GM12878 (cell line): ENCODE measurements at regions not wholly inside any gene's neighbourhood (a gene's known extent, or its start where the extent isn't known, plus 50 kb on each side); places are given as distances from the start of the nearest gene placed in this dataset.

Source experiments
- ATAC-seq: fragments of 200-7000 bp; cut with Tn5 transposase; 3 replicates; pipeline ENCODE4 v1.9.1; 2020; ENCODE audit warnings: mild to moderate bottlenecking, moderate library complexity
- BruUV-seq: library from RNA; stranded (reverse); fragments of 400-500 nt; replicated peaks from 2 replicates; lab custom pipeline; 2021; lab: Mats Ljungman, UMichigan
- CTCF ChIA-PET: fragments of 300-600 bp; sonication (Branson Sonifier 250); formaldehyde crosslinking; extraction: SDS; loops from one replicate; lab custom pipeline; 2021; ENCODE audit warnings: inconsistent platforms; lab: Yijun Ruan, JAX
- POLR2A ChIA-PET: fragments of 350-600 bp; formaldehyde crosslinking; extraction: SDS; loops from one replicate; lab custom pipeline; 2021; ENCODE audit warnings: inconsistent platforms; lab: Charles Lee
- RAD21 ChIA-PET: fragments of 300-600 bp; sonication (Branson Sonifier 250); formaldehyde crosslinking; loops from one replicate; lab custom pipeline; 2023; ENCODE audit warnings: antibody characterized with exemption; ENCODE audit not compliant: unreplicated experiment; lab: Charles Lee
- SMC1A ChIA-PET: fragments of 300-600 bp; sonication (Branson Sonifier 250); formaldehyde crosslinking; loops from one replicate; lab custom pipeline; 2023; ENCODE audit not compliant: unreplicated experiment, uncharacterized antibody; lab: Charles Lee
- DNase-seq: peaks from one replicate; pipeline ENCODE4 v3.0.0-alpha.2; 2011; ENCODE audit warnings: low read depth, low spot score
- FAIRE-seq: peaks from 3 replicates; lab custom pipeline; 2011; peaks lifted over from hg19 to GRCh38; lab: Jason Lieb, UNC
- H2AFZ ChIP-seq: 2 replicates; pipeline ENCODE4 v1.6.0; 2011; ENCODE audit warnings: low read depth, low read length, control low read depth; ENCODE audit not compliant: control insufficient read depth
- H3K27ac ChIP-seq: 2 replicates; pipeline ENCODE4 v1.5.1; 2011; ENCODE audit warnings: control low read depth; ENCODE audit not compliant: control insufficient read depth, insufficient read depth
- H3K27me3 ChIP-seq, 2 experiments: replicated peaks in 1 of 2; 2 replicates each; pipeline versions ENCODE4 v1.6.0 to v1.6.1; 2011; ENCODE audit warnings: low read length in 1 of 2; ENCODE audit not compliant: control insufficient read depth in 2 of 2, insufficient read depth in 2 of 2
- H3K36me3 ChIP-seq, 2 experiments: 2 replicates each; pipeline ENCODE4 v1.5.1; 2011; ENCODE audit warnings: low read length in 1 of 2; ENCODE audit not compliant: control insufficient read depth in 2 of 2, insufficient read depth in 2 of 2
- H3K4me1 ChIP-seq: 2 replicates; pipeline ENCODE4 v1.6.1; 2011; ENCODE audit warnings: mild to moderate bottlenecking, low read length, moderate library complexity, mixed read lengths; ENCODE audit not compliant: control insufficient read depth, insufficient read depth
- H3K4me2 ChIP-seq: 2 replicates; pipeline ENCODE4 v1.6.0; 2011; ENCODE audit warnings: control low read depth; ENCODE audit not compliant: control insufficient read depth, insufficient read depth
- H3K4me3 ChIP-seq: fragments of 200-600 bp; sonication (generic); 2 replicates; pipeline ENCODE4 v1.5.1; 2016
- H3K79me2 ChIP-seq: 2 replicates; pipeline ENCODE4 v1.6.0; 2011; ENCODE audit warnings: low read length; ENCODE audit not compliant: control insufficient read depth, insufficient read depth
- H3K9ac ChIP-seq: 2 replicates; pipeline ENCODE4 v1.8.0; 2011; ENCODE audit warnings: low read length, control low read depth, mixed read lengths; ENCODE audit not compliant: control insufficient read depth, insufficient read depth
- H3K9me3 ChIP-seq: replicated peaks from 3 replicates; pipeline ENCODE4 v1.5.1; 2011; ENCODE audit warnings: mild to moderate bottlenecking, low read length; ENCODE audit not compliant: control insufficient read depth, insufficient read depth
- H4K20me1 ChIP-seq: 2 replicates; pipeline ENCODE4 v1.6.0; 2011; ENCODE audit not compliant: control insufficient read depth, insufficient read depth
- ASH2L ChIP-seq: fragments of 300-600, 200-600 bp; sonication (generic); IDR thresholded peaks from 2 replicates; pipeline ENCODE4 v1.6.1; 2017; ENCODE audit warnings: low read depth, mild to moderate bottlenecking, borderline replicate concordance
- BHLHE40 ChIP-seq, 2 experiments: fragments of 450-650 bp in 1 of 2; IDR thresholded peaks; 2 replicates each; pipeline ENCODE4 v1.6.1; 2011 to 2017; ENCODE audit warnings: low read depth in 2 of 2, borderline replicate concordance in 1 of 2, improper control_type of control experiment in 1 of 2, low read length in 1 of 2, mild to moderate bottlenecking in 1 of 2
- CHD1 ChIP-seq: IDR thresholded peaks from 2 replicates; pipeline ENCODE4 v1.6.1; 2012; ENCODE audit warnings: low read depth, low read length, improper control_type of control experiment
- DPF2 ChIP-seq: fragments of 450-650 bp; IDR thresholded peaks from 2 replicates; pipeline ENCODE4 v1.6.1; 2017; ENCODE audit warnings: mild to moderate bottlenecking
- ELK1 ChIP-seq: IDR thresholded peaks from 2 replicates; pipeline ENCODE4 v1.6.1; 2012; ENCODE audit warnings: low read depth, low read length, improper control_type of control experiment
- GABPA ChIP-seq: IDR thresholded peaks from 2 replicates; pipeline ENCODE4 v1.6.1; 2014; ENCODE audit warnings: antibody characterized with exemption, low read depth, mild to moderate bottlenecking, inconsistent platforms
- HSF1 ChIP-seq: fragments of 150-350 bp; IDR thresholded peaks from 2 replicates; pipeline ENCODE4 v1.6.1; 2014; ENCODE audit warnings: mild to moderate bottlenecking, low read depth, low read length
- MEF2A ChIP-seq: IDR thresholded peaks from 2 replicates; pipeline ENCODE4 v1.6.1; 2011; ENCODE audit warnings: low read depth, mild to moderate bottlenecking, low read length, moderate library complexity; ENCODE audit not compliant: insufficient read depth
- NFIC ChIP-seq: IDR thresholded peaks from 2 replicates; pipeline ENCODE4 v1.6.1; 2012; ENCODE audit warnings: low read depth, mild to moderate bottlenecking, inconsistent platforms, low read length, moderate library complexity
- SKIL ChIP-seq: fragments of 450-650 bp; IDR thresholded peaks from 2 replicates; pipeline ENCODE4 v1.6.1; 2017; ENCODE audit warnings: mild to moderate bottlenecking, low read depth, inconsistent platforms; ENCODE audit not compliant: poor library complexity, severe bottlenecking
- TCF7 ChIP-seq: IDR thresholded peaks from 2 replicates; pipeline ENCODE4 v1.6.1; 2014; ENCODE audit warnings: antibody characterized with exemption, borderline replicate concordance
- WRNIP1 ChIP-seq: IDR thresholded peaks from 2 replicates; pipeline ENCODE4 v1.6.1; 2011; ENCODE audit warnings: low read depth, low read length, improper control_type of control experiment, borderline replicate concordance
- ZNF24 ChIP-seq: fragments of 450-650 bp; IDR thresholded peaks from 2 replicates; pipeline ENCODE4 v1.6.1; 2017; ENCODE audit warnings: antibody characterized with exemption, mild to moderate bottlenecking
- WGBS: methylation state at CpG from one replicate; pipeline ENCODE4 v1.1.6; 2016; ENCODE audit warnings: low lambda C conversion rate; ENCODE audit not compliant: insufficient replicate concordance, insufficient coverage; ENCODE audit errors: missing lambda C conversion rate; 5-methylcytosine and 5-hydroxymethylcytosine counted together
- in situ Hi-C: fragments of 300-500 bp; cut with MboI; formaldehyde crosslinking; loops from 9 replicates; pipeline ENCODE4 v1.14.3; 2018; ENCODE audit warnings: mixed read lengths
- intact Hi-C: fragments of 100-400 bp; cut with micrococcal nuclease; formaldehyde crosslinking; loops from one replicate; pipeline ENCODE4 v1.14.2; 2022; ENCODE audit not compliant: unreplicated experiment

- H3K36me3 ChIP-seq: no peaks in the 10 kb centered on the region
- no peak for FAIRE-seq
Measured at GRCh38 chr6:145112711-145113148, 622.6 kb downstream of the EPM2A start.

GRCh38 chr6:145115638-145116037 lies 619.7 kb downstream of the EPM2A start:
- intact Hi-C loops: no loop called here
- no peak overlapping the region for H3K9ac ChIP-seq
- H3K79me2 ChIP-seq: no peaks in the 10 kb centered on the region
- ChIA-PET POLR2A (no interaction called here), CTCF (no interaction called here), RAD21 (no interaction called here), SMC1A (no interaction called here)
- no peak overlapping the region for H3K27ac ChIP-seq
- H3K27me3 ChIP-seq: no peaks in the 10 kb centered on the region
- in situ Hi-C loops: no loop called here
- no peaks in the 10 kb centered on the region for H4K20me1 ChIP-seq
- FAIRE-seq (no peak), ATAC-seq (no peak), DNase-seq (no peak)
- no peak overlapping the region for H3K4me3 ChIP-seq
- no peaks in the 10 kb centered on the region for H3K4me1 ChIP-seq
- H3K4me2 ChIP-seq: no peak overlapping the region
- no peaks in the 10 kb centered on the region for H3K9me3 ChIP-seq
- H3K36me3 ChIP-seq: no peaks in the 10 kb centered on the region
- no TSS peak for BruUV-seq
- H2AFZ ChIP-seq: no peak overlapping the region
- TF ChIP-seq WRNIP1 (no peak), NFIC (no peak), ASH2L (no peak), ZNF24 (no peak), SKIL (no peak), CHD1 (no peak), BHLHE40 (IDR thresholded peaks at IDR 0.05; ENCODE audit: borderline replicate concordance in 1 of 2, low read depth in 2 of 2, low read length in 1 of 2) (no peak), ELK1 (no peak), MEF2A (no peak), TCF7 (no peak)

More at GRCh38 chr6:145112711-145113148, 622.6 kb downstream of the EPM2A start:
- Histone ChIP-seq H3K9me3 (no peaks in the 10 kb centered on the region), H3K4me2 (no peak overlapping the region), H3K4me3 (no peak overlapping the region), H3K9ac (no peak overlapping the region), H3K27ac (no peak overlapping the region), H4K20me1 (no peaks in the 10 kb centered on the region), H3K27me3 (no peaks in the 10 kb centered on the region), H3K4me1 (no peaks in the 10 kb centered on the region), H3K79me2 (no peaks in the 10 kb centered on the region), H2AFZ (no peak overlapping the region)
- 53% methylated on average over 7 of the region's 7 CpGs for WGBS
- in situ Hi-C loops: no loop called here
- intact Hi-C loops: no loop called here
- ChIA-PET RAD21 (no interaction called here), POLR2A (no interaction called here), SMC1A (no interaction called here), CTCF (no interaction called here)
- TF ChIP-seq DPF2: no peak
- TF ChIP-seq GABPA: no peak
- no peak for TF ChIP-seq HSF1
- DNase-seq: no peak
- BruUV-seq: no TSS peak
- ATAC-seq: no peak
